ENCODE measurements at regions not wholly inside any gene's neighbourhood (a gene's known extent, or its start where the extent isn't known, plus 50 kb on each side); places are given as distances from the start of the nearest gene placed in this dataset.

GRCh38 chr17:77404812-77405581 lies 264.2 kb downstream of the SEC14L1 start (continued):
- TF ChIP-seq ZFHX2 (tag by site-specific recombination; conservative IDR thresholded peaks at IDR 0.05): peak; percentile 47
- TF ChIP-seq ZNF148 (tag by site-specific recombination; IDR thresholded peaks at IDR 0.05; ENCODE audit: borderline replicate concordance): no peak
- TF ChIP-seq GFI1B (tag by site-specific recombination; IDR thresholded peaks at IDR 0.05): no peak
- no peak for TF ChIP-seq ZNF146 (tag by site-specific recombination; IDR thresholded peaks at IDR 0.05)
- TF ChIP-seq RBAK (tag by site-specific recombination; IDR thresholded peaks at IDR 0.05): no peak
- no peak for TF ChIP-seq ZNF776 (tag by site-specific recombination; IDR thresholded peaks at IDR 0.05; ENCODE audit: borderline replicate concordance)

- POLR2A ChIA-PET: no interaction called here
- H3K4me3 ChIP-seq (ENCODE audit: low read depth, low read length): no peak overlapping the region
- H3K27ac ChIP-seq (ENCODE audit: extremely low read depth, low read depth, low read length): no peak overlapping the region
- CTCF ChIA-PET: interaction anchor here (0.6 to 1.0 kb wide), 4 partner anchors 15 to 338 kb away, joined by 3 to 7 read pairs (median 4); no protein-coding TSS in a partner anchor
- no peaks in the 10 kb centered on the region for H3K9me3 ChIP-seq (ENCODE audit: control insufficient read depth, insufficient read depth, low read depth, low read length)
- TF ChIP-seq PRDM1 (tag by site-specific recombination; IDR thresholded peaks at IDR 0.05): peak; percentile 68
- no peak for TF ChIP-seq ZNF664 (tag by site-specific recombination; IDR thresholded peaks at IDR 0.05)
- peak; percentile 98 for TF ChIP-seq ZFP3 (tag by site-specific recombination; IDR thresholded peaks at IDR 0.05; ENCODE audit: low read depth)
- TF ChIP-seq ZBTB17 (tag by site-specific recombination; IDR thresholded peaks at IDR 0.05): 0 out of 2 replicates have a peak, but pooled peaks have one; percentile 31
- peaks cover 0 to 44% of the 10 kb centered on the region in 2 experiments; a peak in 2 of 3 replicates for H3K36me3 ChIP-seq (ENCODE audit: control insufficient read depth in 2 of 2, insufficient read depth in 1 of 2, low read length in 2 of 2)
- no peaks in the 10 kb centered on the region for H3K4me1 ChIP-seq (ENCODE audit: control insufficient read depth, insufficient read depth, low read length)
Observed at GRCh38 chr17:77405867-77406732, 265.3 kb downstream of the SEC14L1 start.

- ChIA-PET CTCF (interaction anchor here (0.9 kb wide), 1 partner anchor 76 kb away, joined by 3 read pairs; no protein-coding TSS in a partner anchor), POLR2A (no interaction called here)
- no peaks in the 10 kb centered on the region for H3K4me1 ChIP-seq (ENCODE audit: control insufficient read depth, insufficient read depth, low read length)
- no peak overlapping the region for H3K27ac ChIP-seq (ENCODE audit: extremely low read depth, low read depth, low read length)
- H3K9me3 ChIP-seq (ENCODE audit: control insufficient read depth, insufficient read depth, low read depth, low read length): no peaks in the 10 kb centered on the region
- peaks cover 0 to 35% of the 10 kb centered on the region in 2 experiments; a peak in 2 of 3 replicates for H3K36me3 ChIP-seq (ENCODE audit: control insufficient read depth in 2 of 2, insufficient read depth in 1 of 2, low read length in 2 of 2)
- no peak overlapping the region for H3K4me3 ChIP-seq (ENCODE audit: low read depth, low read length)
- TF ChIP-seq ZNF16 (tag by site-specific recombination; IDR thresholded peaks at IDR 0.05; ENCODE audit: low read depth) (no peak), ZNF24 (tag by site-specific recombination; IDR thresholded peaks at IDR 0.05) (no peak), PRDM4 (tag by site-specific recombination; IDR thresholded peaks at IDR 0.05) (no peak), ZNF335 (tag by site-specific recombination; conservative IDR thresholded peaks at IDR 0.05) (no peak), HIC1 (tag by site-specific recombination; IDR thresholded peaks at IDR 0.05) (no peak), ZNF175 (tag by site-specific recombination; IDR thresholded peaks at IDR 0.05) (no peak), ZNF19 (tag by site-specific recombination; IDR thresholded peaks at IDR 0.05; ENCODE audit: low read depth) (no peak), KLF8 (tag by site-specific recombination; IDR thresholded peaks at IDR 0.05) (no peak), MZF1 (tag by site-specific recombination; IDR thresholded peaks at IDR 0.05; ENCODE audit: borderline replicate concordance) (no peak), BCL11B (tag by site-specific recombination; IDR thresholded peaks at IDR 0.05; ENCODE audit: low read depth) (no peak), ZNF768 (tag by site-specific recombination; IDR thresholded peaks at IDR 0.05) (no peak)
Observed at GRCh38 chr17:77407321-77408277, 266.8 kb downstream of the SEC14L1 start.
